Ovary (tissue), 3 donors: ENCODE measurements at regions not wholly inside any gene's neighbourhood (a gene's known extent, or its start where the extent isn't known, plus 50 kb on each side); places are given as distances from the start of the nearest gene placed in this dataset.

Experiments used
- CTCF ChIP-seq, 3 donors: fragments of 450-650 bp in 2 of 3; fragments of 200-600 bp in 1 of 3; IDR thresholded peaks; one replicate each; pipeline versions ENCODE4 v1.5.1 to v1.8.0; 2016 to 2022; ENCODE audit warnings: antibody characterized with exemption in 3 of 3, mild to moderate bottlenecking in 1 of 3
- POLR2A ChIP-seq: fragments of 450-650 bp; IDR thresholded peaks from one replicate; pipeline ENCODE4 v1.6.1; 2017; ENCODE audit warnings: antibody characterized with exemption, mild to moderate bottlenecking, moderate library complexity
- donor health status: DM: no; HTN: no; CAD: no.

- TF ChIP-seq POLR2A = no peak
- no peak for TF ChIP-seq CTCF (IDR thresholded peaks at IDR 0.05)
Measured at GRCh38 chr5:154663424-154663823, 91.8 kb upstream of the LARP1 start.
